Left lung (tissue), 4 donors: ENCODE measurements at regions not wholly inside any gene's neighbourhood (a gene's known extent, or its start where the extent isn't known, plus 50 kb on each side); places are given as distances from the start of the nearest gene placed in this dataset.

Source experiments
- ATAC-seq: fragments of 200-7000 bp; cut with Tn5 transposase; one replicate; pipeline ENCODE4 v1.9.1; 2020; ENCODE audit warnings: moderate library complexity
- DNase-seq, 4 donors: peaks; one replicate each; pipeline ENCODE4 v3.0.0-alpha.2; 2013 to 2020
- H3K27ac ChIP-seq, 2 donors: fragments of 200-600 bp; sonication (generic) in 1 of 2; one replicate each; pipeline versions ENCODE4 v1.5.0 to v1.8.0; 2020 to 2021
- H3K27me3 ChIP-seq, 2 donors: fragments of 200-600 bp; sonication (generic) in 1 of 2; one replicate each; pipeline versions ENCODE4 v1.5.0 to v1.8.0; 2020 to 2021
- H3K36me3 ChIP-seq, 2 donors: fragments of 200-600 bp; sonication (generic) in 1 of 2; one replicate each; pipeline versions ENCODE4 v1.5.0 to v1.8.0; 2020 to 2021
- H3K4me1 ChIP-seq, 2 donors: fragments of 200-600 bp; one replicate each; pipeline ENCODE4 v1.8.0; 2021
- H3K4me3 ChIP-seq, 2 donors: fragments of 200-600 bp; sonication (generic) in 1 of 2; one replicate each; pipeline versions ENCODE4 v1.5.0 to v1.8.0; 2020 to 2021; ENCODE audit warnings: mild to moderate bottlenecking in 1 of 2
- H3K9me3 ChIP-seq, 2 donors: fragments of 200-600 bp; sonication (generic) in 1 of 2; one replicate each; pipeline versions ENCODE4 v1.5.0 to v1.8.0; 2020 to 2021
- CTCF ChIP-seq, 2 donors: fragments of 200-600 bp; sonication (generic) in 1 of 2; IDR thresholded peaks; one replicate each; pipeline versions ENCODE4 v1.5.0 to v1.8.0; 2021; ENCODE audit warnings: antibody characterized with exemption in 2 of 2
- intact Hi-C, 2 donors: fragments of 100-400 bp; cut with DNase I; formaldehyde crosslinking; loops; one replicate each; pipeline versions ENCODE4 v1.11.2 to v1.14.2; 2022
- donor health status: DM: no; HTN: yes; CAD: no.
- donor health status: DM: no; HTN: no; CAD: no.

GRCh38 chrX:122046226-122046625 is 998.8 kb downstream of the GLUD2 start:
- intact Hi-C loops = no loop called here
- no peaks in the 10 kb centered on the region for H3K9me3 ChIP-seq
- DNase-seq (peak in 1 of 4 donors; percentile 1), ATAC-seq (no peak)
- H3K27me3 ChIP-seq = no peaks in the 10 kb centered on the region
- no peaks in the 10 kb centered on the region for H3K36me3 ChIP-seq
- H3K27ac ChIP-seq = no peak overlapping the region
- TF ChIP-seq CTCF (IDR thresholded peaks at IDR 0.05) = no peak
- H3K4me3 ChIP-seq = no peak overlapping the region
- H3K4me1 ChIP-seq = no peaks in the 10 kb centered on the region

GRCh38 chrX:122046815-122047214 is 999.4 kb downstream of the GLUD2 start:
- Histone ChIP-seq H3K27me3 (no peaks in the 10 kb centered on the region), H3K4me1 (no peaks in the 10 kb centered on the region), H3K36me3 (no peaks in the 10 kb centered on the region), H3K4me3 (no peak overlapping the region), H3K9me3 (no peaks in the 10 kb centered on the region), H3K27ac (no peak overlapping the region)
- TF ChIP-seq CTCF (IDR thresholded peaks at IDR 0.05) = no peak
- intact Hi-C loops = no loop called here
- no peak for ATAC-seq
- DNase-seq = no peak

- no peak overlapping the region for H3K27ac ChIP-seq
- no peaks in the 10 kb centered on the region for H3K9me3 ChIP-seq
- TF ChIP-seq CTCF (IDR thresholded peaks at IDR 0.05) = no peak
- no peaks in the 10 kb centered on the region for H3K27me3 ChIP-seq
- ATAC-seq (no peak), DNase-seq (no peak)
- H3K36me3 ChIP-seq = no peaks in the 10 kb centered on the region
- no peak overlapping the region for H3K4me3 ChIP-seq
- no peaks in the 10 kb centered on the region for H3K4me1 ChIP-seq
- intact Hi-C loops = no loop called here
Observed at GRCh38 chrX:122047261-122047660, 999.9 kb downstream of the GLUD2 start.

GRCh38 chrX:122055460-122055859 is 1008.0 kb downstream of the GLUD2 start:
- no peak for ATAC-seq

GRCh38 chrX:122055979-122056715 is 1008.7 kb downstream of the GLUD2 start:
- intact Hi-C loops = no loop called here
- Histone ChIP-seq H3K9me3 (no peaks in the 10 kb centered on the region), H3K27ac (no peak overlapping the region), H3K27me3 (no peaks in the 10 kb centered on the region), H3K4me3 (no peak overlapping the region), H3K36me3 (no peaks in the 10 kb centered on the region), H3K4me1 (no peaks in the 10 kb centered on the region)
- ATAC-seq (no peak), DNase-seq (no peak)
- no peak for TF ChIP-seq CTCF (IDR thresholded peaks at IDR 0.05)

More at GRCh38 chrX:122055460-122055859, 1008.0 kb downstream of the GLUD2 start:
- TF ChIP-seq CTCF (IDR thresholded peaks at IDR 0.05) = no peak
- no peak for DNase-seq
- Histone ChIP-seq H3K4me1 (no peaks in the 10 kb centered on the region), H3K36me3 (no peaks in the 10 kb centered on the region), H3K9me3 (no peaks in the 10 kb centered on the region), H3K4me3 (no peak overlapping the region), H3K27ac (no peak overlapping the region), H3K27me3 (no peaks in the 10 kb centered on the region)
- intact Hi-C loops = no loop called here
